ENCODE measurements at regions not wholly inside any gene's neighbourhood (a gene's known extent, or its start where the extent isn't known, plus 50 kb on each side); places are given as distances from the start of the nearest gene placed in this dataset.
"Not testable (repeated sequence)": the region's sequence is repeated elsewhere in the genome, so short reads cannot be mapped to it uniquely, and the experiment has no call there.

DNA sequence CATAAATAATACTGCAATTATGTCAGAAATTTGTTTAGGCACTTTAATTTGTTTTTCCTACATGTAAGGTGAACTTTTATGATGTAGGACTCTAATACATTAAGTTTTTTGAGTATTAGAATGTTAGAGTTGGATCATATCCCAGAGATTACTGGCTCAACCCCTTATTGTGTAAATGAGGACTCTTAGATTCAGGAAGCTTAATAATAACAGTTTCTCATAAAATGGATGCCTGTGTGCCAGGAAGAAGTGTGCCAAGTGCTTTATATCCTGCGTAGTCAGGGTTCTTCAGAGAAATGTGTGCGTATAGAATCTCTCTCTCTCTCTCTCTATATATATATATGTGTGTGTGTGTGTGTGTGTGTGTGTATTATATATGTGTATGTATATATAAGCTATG, 388.5 kb downstream of the CAAP1 start:
- Histone ChIP-seq H3K4me1 (ENCODE audit: insufficient read depth, poor library complexity, severe bottlenecking) (no peaks in the 10 kb centered on the region), H3K27me3 (ENCODE audit: insufficient read depth, poor library complexity, severe bottlenecking) (peaks cover 9% of the 10 kb centered on the region), H3K4me3 (ENCODE audit: severe bottlenecking) (no peak overlapping the region), H3K36me3 (ENCODE audit: low read depth) (no peaks in the 10 kb centered on the region), H3K27ac (ENCODE audit: poor library complexity, severe bottlenecking) (no peak overlapping the region), H3K9me3 (ENCODE audit: severe bottlenecking) (no peaks in the 10 kb centered on the region)
- ATAC-seq (ENCODE audit: low read depth) (no peak), DNase-seq (ENCODE audit: low spot score) (no peak)
- TF ChIP-seq, protein P1, sequence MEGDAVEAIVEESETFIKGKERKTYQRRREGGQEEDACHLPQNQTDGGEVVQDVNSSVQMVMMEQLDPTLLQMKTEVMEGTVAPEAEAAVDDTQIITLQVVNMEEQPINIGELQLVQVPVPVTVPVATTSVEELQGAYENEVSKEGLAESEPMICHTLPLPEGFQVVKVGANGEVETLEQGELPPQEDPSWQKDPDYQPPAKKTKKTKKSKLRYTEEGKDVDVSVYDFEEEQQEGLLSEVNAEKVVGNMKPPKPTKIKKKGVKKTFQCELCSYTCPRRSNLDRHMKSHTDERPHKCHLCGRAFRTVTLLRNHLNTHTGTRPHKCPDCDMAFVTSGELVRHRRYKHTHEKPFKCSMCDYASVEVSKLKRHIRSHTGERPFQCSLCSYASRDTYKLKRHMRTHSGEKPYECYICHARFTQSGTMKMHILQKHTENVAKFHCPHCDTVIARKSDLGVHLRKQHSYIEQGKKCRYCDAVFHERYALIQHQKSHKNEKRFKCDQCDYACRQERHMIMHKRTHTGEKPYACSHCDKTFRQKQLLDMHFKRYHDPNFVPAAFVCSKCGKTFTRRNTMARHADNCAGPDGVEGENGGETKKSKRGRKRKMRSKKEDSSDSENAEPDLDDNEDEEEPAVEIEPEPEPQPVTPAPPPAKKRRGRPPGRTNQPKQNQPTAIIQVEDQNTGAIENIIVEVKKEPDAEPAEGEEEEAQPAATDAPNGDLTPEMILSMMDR (IDR thresholded peaks at IDR 0.05; ENCODE audit: poor library complexity, severe bottlenecking): no peak

DNA sequence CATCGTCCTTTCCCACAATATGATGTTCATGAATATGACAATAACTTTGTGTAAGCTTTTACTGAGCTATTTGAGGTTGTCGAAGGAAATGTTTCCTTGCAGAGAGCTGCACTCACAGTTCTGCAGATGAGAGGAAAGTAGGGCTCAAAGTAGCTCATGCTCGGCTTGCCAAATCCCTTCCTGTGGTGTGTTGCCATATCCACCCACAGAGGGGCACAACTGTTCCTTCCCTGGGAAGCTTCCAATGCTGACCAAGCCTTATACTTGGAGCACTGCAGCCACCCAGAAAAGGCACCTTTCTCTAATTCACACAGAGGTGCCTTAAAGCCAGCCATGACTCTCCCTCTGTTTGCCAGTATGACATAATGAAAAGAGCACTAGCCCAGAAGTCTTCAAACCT, 390.3 kb downstream of the CAAP1 start:
- Histone ChIP-seq H3K4me1 (ENCODE audit: insufficient read depth, poor library complexity, severe bottlenecking) (no peaks in the 10 kb centered on the region), H3K36me3 (ENCODE audit: low read depth) (no peaks in the 10 kb centered on the region), H3K27me3 (ENCODE audit: insufficient read depth, poor library complexity, severe bottlenecking) (peaks cover 9% of the 10 kb centered on the region), H3K27ac (ENCODE audit: poor library complexity, severe bottlenecking) (no peak overlapping the region), H3K9me3 (ENCODE audit: severe bottlenecking) (no peaks in the 10 kb centered on the region), H3K4me3 (ENCODE audit: severe bottlenecking) (no peak overlapping the region)
- DNase-seq (ENCODE audit: low spot score) (no peak), ATAC-seq (ENCODE audit: low read depth) (no peak)
- TF ChIP-seq, protein P1 (IDR thresholded peaks at IDR 0.05; ENCODE audit: poor library complexity, severe bottlenecking): no peak

DNA sequence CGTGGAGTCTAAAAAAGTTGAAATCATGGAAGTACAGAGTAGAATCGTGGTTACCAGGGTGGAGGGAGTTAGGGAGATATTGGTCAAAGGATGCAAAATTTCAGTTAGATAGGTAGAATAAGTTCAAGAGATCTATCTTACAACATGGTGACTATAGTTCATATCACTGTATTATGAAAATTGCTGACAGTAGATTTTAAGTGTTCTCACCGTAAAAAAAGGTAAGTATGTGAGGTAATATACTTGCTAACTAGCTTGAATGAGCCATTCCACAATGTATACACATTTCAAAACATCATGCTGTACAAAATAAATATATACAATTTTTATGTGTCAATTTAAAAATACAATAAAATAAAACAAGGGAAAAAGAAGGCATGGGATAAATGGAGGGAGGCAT, 392.1 kb downstream of the CAAP1 start:
- Histone ChIP-seq H3K27me3 (ENCODE audit: insufficient read depth, poor library complexity, severe bottlenecking) (peaks cover 9% of the 10 kb centered on the region), H3K4me3 (ENCODE audit: severe bottlenecking) (no peak overlapping the region), H3K27ac (ENCODE audit: poor library complexity, severe bottlenecking) (no peak overlapping the region), H3K36me3 (ENCODE audit: low read depth) (no peaks in the 10 kb centered on the region), H3K9me3 (ENCODE audit: severe bottlenecking) (no peaks in the 10 kb centered on the region), H3K4me1 (ENCODE audit: insufficient read depth, poor library complexity, severe bottlenecking) (no peaks in the 10 kb centered on the region)
- ATAC-seq (ENCODE audit: low read depth) (no peak), DNase-seq (ENCODE audit: low spot score) (no peak)
- TF ChIP-seq, protein P1 (IDR thresholded peaks at IDR 0.05; ENCODE audit: poor library complexity, severe bottlenecking): no peak

DNA sequence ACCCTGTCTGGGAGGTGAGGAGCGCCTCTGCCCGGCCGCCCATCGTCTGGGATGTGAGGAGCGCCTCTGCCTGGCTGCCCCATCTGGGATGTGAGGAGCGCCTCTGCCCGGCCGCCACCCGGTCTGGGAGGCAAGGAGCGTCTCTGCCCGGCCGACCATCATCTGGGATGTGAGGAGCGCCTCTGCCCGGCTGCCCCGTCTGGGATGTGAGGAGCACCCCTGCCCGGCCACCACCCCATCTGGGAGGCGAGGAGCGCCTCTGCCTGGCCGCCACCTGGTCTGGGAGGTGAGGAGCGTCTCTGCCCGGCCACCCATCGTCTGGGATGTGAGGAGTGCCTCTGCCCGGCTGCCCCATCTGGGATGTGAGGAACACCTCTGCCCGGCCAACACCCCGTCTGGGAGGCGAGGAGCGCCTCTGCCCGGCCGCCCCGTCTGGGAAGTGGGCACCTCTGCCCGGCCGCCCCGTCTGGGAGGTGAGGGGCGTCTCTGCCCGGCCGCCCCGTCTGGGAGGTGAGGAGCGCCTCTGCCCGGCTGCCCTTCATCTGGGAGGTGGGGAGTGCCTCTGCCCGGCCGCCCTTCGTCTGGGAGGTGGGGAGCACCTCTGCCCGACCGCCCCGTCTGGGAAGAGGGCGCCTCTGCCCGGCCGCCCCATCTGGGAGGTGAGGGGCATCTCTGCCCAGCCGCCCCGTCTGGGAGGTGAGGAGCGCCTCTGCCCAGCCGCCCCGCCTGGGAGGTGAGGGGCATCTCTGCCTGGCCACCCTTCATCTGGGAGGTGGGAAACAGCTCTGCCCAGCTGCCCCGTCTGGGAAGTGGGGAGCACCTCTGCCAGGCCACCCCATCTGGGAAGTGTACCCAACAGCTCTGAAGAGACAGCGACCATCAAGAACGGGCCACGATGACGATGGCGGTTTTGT, 399.7 kb downstream of the CAAP1 start:
- not testable (repeated sequence) for H3K9me3 ChIP-seq (ENCODE audit: severe bottlenecking); H3K4me1 ChIP-seq (ENCODE audit: insufficient read depth, poor library complexity, severe bottlenecking); H3K27me3 ChIP-seq (ENCODE audit: insufficient read depth, poor library complexity, severe bottlenecking); H3K4me3 ChIP-seq (ENCODE audit: severe bottlenecking); DNase-seq (ENCODE audit: low spot score); ATAC-seq (ENCODE audit: low read depth); H3K36me3 ChIP-seq (ENCODE audit: low read depth); H3K27ac ChIP-seq (ENCODE audit: poor library complexity, severe bottlenecking)

DNA sequence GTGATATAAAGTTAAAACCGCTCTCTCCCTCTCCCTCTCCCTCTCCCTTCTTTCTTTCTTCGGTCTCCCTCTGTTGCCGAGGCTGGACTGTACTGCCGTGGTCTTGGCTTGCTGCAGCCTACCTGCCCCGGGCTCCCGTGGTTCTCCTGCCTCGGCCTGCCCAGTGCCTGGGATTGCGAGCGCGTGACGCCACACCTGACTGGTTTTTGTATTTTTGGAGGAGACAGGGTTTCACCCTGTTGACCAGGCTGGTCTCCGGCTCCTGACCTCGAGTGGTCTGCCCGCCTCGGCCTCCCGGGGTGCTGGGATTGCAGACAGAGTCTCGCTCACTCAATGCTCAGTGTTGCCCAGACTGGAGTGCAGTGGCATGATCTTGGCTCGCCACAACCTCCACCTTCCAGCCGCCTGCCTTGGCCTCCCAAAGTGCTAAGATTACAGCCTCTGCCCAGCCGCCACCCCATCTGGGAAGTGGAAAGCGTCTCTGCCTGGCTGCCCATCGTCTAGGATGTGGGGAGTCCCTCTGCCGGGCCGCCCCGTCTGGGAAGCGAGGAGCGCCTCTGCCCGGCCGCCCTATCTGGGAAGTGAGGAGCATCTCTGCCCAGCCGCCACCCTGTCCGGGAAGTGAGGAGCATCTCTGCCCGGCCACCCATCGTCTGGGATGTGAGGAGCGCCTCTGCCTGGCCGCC, 400.5 kb downstream of the CAAP1 start:
- not testable (repeated sequence) for H3K36me3 ChIP-seq (ENCODE audit: low read depth); DNase-seq (ENCODE audit: low spot score)

More for the DNA sequence above, 400.5 kb downstream of the CAAP1 start:
- H3K4me1 ChIP-seq (ENCODE audit: insufficient read depth, poor library complexity, severe bottlenecking); H3K27me3 ChIP-seq (ENCODE audit: insufficient read depth, poor library complexity, severe bottlenecking); H3K27ac ChIP-seq (ENCODE audit: poor library complexity, severe bottlenecking); H3K4me3 ChIP-seq (ENCODE audit: severe bottlenecking); ATAC-seq (ENCODE audit: low read depth); H3K9me3 ChIP-seq (ENCODE audit: severe bottlenecking): not testable (repeated sequence)

Data from RWPE2 (cell line).